Anterior cingulate cortex (tissue), 58 donors: ENCODE measurements at regions not wholly inside any gene's neighbourhood (a gene's known extent, or its start where the extent isn't known, plus 50 kb on each side); places are given as distances from the start of the nearest gene placed in this dataset.
A peak's percentile ranks its signal among the peaks of the same experiment; 100 is the strongest.

Experiments used
- DNase-seq, 58 donors: peaks; one replicate each; lab custom pipeline; 2025; lab: John Stamatoyannopoulos, UW

GRCh38 chrX:137483554-137483953 lies 82.4 kb upstream of the ZIC3 start:
- no peak for DNase-seq

DNA sequence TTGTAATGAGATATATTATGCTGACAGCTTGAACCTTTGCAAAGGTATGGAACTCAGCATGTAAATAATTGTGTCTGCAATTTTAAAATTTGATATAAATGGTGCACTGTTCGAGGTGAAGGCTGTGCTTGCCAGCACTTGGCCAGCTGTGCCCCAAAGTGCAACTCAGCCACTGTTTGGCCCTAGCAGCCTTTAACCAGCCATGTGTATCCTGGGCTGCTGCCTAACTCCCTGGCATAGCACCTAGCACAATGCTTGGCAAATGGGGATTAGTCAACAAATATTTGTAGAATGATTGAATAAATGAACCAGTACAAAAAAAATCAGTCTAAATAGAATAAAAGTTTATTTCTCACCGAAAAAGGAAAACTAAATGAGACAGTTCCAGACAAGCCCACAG lies 83.8 kb upstream of the ZIC3 start:
- DNase-seq: no peak

- no peak for DNase-seq
Observed at GRCh38 chrX:137479386-137479785, 86.5 kb upstream of the ZIC3 start.

- DNase-seq: no peak
Observed at GRCh38 chrX:137441711-137442110, 124.2 kb upstream of the ZIC3 start.

DNA sequence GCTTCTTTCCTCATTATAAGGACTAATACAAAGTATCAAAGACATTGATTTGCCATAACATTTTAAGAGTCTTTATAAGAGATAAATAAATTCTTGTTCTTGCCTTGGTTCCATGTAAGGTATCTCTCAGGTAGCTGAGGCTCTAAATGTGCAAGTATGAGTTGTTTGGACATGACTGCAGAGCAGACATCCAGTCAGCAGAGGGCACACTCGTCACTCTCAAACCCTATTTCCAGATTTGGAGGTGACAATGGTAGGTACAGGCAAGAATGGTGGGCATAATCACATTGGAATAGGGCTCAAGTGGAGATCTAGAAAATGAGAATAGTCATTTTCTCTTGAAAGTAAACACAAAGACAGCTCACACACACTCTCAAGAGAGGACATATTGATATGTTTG lies 133.3 kb upstream of the ZIC3 start:
- DNase-seq: peak in 1 of 58 donors; percentile 0

- DNase-seq: no peak
Observed at GRCh38 chrX:137431693-137432488, 134.0 kb upstream of the ZIC3 start.

GRCh38 chrX:137430984-137431475 lies 134.9 kb upstream of the ZIC3 start:
- no peak for DNase-seq

GRCh38 chrX:137430301-137430700 lies 135.6 kb upstream of the ZIC3 start:
- no peak for DNase-seq

GRCh38 chrX:137428766-137429591 lies 136.9 kb upstream of the ZIC3 start:
- DNase-seq: no peak

- no peak for DNase-seq
Observed at GRCh38 chrX:137428221-137428661, 137.7 kb upstream of the ZIC3 start.

GRCh38 chrX:137427816-137428215 lies 138.1 kb upstream of the ZIC3 start:
- no peak for DNase-seq

GRCh38 chrX:137427426-137427778 lies 138.5 kb upstream of the ZIC3 start:
- DNase-seq: no peak

DNA sequence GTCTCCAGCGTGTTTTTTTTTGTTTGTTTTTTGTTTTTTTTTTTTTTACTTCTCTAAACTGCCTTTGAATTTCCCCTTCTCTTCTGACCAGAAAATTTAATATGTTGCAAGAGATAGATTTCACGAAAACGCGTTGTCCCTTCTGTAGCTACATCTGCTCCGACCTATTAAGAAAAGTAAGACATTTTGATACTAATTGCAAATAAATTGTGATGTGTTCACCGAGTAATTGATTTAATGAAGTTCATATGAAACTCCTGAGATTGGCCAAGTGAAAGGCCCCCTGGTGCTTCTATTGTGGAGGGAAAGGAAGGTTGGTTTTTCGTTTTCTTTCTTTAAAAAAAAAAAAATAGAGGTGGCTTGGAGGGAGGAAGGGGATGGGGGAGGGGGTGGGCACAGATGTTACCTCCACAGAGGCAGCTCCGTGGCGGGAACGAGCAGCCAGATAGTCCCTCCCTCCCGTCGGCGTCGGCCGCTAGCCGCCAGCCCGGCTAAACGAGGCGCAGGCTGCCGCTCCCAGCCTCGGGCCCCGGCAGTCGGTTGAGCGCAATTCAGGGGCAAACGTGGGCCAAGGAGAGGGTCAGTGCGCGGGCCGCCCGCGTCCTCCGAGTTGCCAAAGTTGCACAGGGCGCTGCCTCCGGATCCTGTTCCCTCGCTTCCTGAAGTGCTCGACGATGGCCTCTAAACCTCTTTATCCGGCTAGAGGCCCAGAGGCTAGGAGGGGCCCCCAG lies 139.1 kb upstream of the ZIC3 start:
- DNase-seq: no peak

DNA sequence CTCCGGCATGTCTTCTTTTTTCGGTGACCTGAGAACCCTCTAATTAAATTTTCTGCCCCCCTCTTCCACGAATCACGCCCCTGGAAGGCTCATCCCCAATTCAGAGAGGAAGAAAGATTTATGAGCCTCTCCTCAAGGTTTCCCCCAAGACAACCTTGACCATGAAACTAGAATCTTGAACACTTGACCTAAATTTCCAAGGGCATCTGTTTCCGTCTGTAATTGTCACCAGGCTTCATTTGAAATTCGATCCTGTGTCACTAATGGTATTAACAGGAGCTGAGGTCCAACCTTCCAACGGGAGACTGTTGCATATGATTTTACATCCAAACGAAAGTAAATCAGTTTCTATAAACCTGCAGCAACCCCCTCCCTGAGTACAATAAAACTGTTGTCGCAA lies 139.9 kb upstream of the ZIC3 start:
- DNase-seq: no peak

DNA sequence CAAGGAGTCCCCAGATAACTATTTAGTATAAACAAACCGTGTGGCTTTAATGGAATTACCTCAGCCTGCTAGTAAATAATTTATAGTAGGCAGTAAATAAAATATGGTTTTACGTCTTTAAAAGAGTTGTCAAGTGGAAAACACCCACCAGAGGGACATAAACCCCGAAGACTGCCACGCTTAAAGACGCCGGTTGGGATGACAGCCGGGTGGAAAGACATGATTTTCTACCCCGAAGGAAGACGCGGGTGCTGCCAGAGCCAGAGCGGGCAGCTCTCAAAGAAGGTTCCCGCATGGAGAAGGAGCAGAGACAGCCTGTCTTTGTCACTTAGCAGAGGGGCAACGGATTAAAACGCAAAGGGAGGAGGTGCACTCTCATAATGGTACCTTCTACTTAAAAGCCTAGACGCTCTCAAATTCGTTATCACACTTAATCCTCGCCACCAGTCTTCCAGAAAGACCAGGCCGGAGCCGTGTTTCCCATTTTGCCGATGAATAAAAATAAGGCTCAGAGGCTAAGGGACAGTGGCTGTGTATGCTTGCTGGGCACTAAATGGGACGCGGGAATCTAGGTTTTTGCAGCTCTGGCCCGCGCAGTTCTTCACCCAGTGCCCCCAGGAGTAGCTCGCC lies 140.5 kb upstream of the ZIC3 start:
- DNase-seq: no peak

GRCh38 chrX:137424679-137425078 lies 141.2 kb upstream of the ZIC3 start:
- DNase-seq: no peak

DNA sequence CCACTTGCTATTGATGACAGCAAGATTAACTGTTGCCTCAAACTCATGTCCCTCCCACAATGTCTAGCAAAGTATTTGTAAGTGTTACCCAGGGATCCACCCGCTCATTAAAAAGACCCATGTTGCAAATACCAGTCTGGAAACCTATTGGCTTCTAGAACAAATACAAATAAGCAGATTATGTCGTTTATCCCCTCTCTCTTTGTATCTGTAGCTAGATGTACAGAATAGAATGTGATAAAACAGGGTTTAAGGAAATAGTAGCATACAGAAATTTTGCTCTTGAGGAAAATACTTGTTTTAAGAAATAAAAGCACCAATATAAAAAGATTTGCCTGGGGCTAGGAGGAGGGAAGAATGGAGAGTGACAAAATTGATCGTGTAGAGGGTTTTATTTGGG lies 142.7 kb upstream of the ZIC3 start:
- no peak for DNase-seq

DNA sequence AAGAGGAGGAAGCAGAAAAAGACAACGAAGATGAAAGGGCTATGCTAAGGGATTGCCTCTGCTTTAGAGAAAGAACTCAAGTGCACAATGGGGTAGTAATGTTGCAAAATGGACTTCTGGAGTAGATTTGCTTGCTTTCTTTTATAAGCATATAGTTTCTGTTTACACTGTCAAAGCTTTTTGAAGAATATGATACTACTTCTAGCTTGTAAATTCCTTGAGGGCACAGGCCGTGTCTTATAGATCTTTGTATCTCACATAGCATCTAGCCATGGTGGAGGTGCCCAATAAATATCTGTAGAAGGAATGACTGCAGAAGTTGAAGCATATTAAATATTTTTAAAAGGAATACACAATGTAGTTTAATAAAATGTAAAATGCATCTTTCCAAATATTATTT lies 147.8 kb upstream of the ZIC3 start:
- DNase-seq: no peak

DNA sequence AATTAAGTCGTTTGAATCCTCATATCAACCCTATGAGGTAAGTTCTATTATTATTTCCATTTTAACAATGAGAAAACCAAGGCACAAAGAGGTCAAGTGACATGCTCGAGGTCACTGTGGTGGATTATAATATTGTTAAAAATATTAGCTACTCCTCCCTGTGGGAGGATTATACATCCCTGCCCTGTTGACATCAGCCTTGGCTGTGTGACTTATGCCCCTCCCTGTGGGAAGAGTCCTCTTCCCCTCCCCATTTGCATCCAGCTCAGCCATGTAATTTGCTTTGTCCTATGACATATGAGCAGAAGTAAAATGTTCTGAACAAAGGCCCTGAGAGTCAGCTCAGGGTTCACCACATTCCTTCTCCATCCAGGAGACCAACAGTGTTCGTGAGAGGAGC lies 152.7 kb upstream of the ZIC3 start:
- no peak for DNase-seq

DNA sequence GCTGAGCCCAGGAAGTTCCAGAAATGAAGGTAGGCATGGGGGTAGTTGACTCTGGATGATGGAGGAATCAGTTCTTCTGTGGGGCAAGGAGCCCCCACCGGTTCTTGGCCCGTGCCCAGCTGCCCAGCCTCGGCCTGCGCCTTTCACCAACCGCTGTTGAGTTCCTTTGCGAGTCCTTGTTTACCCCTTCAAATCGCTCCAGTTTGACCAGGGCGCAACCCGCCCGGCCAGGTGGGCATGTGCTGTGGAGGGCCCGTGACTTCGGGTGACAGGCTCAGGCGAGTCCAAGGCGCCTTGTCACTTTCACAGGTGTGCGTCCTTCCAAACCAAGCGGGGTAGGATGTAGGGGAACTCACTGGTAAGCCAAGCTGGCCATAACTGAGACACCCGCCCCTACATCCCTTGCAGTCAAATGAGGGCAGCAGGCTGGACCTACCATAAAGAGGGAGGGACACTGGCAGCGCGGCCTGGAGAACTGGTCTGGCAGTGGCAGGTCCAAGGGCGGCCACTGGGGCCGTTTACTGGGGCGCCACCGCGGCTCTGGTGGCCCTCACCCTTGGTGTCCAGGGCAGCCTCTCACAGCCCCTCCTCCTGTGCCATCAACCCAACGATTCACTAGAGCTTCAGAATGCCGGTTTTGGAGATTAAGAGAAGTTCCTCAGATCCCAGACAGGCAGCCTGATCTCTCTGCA lies 160.3 kb upstream of the ZIC3 start:
- DNase-seq: no peak
